Body of pancreas (tissue), 4 donors: ENCODE measurements at regions not wholly inside any gene's neighbourhood (a gene's known extent, or its start where the extent isn't known, plus 50 kb on each side); places are given as distances from the start of the nearest gene placed in this dataset.

Experiments
- ATAC-seq: fragments of 150-250 bp; one replicate; pipeline ENCODE4 v1.9.1; 2016
- DNase-seq, 4 donors: peaks; one replicate each; pipeline ENCODE4 v3.0.0-alpha.2; 2019
- H3K27ac ChIP-seq, 4 donors: fragments of 200-600 bp; sonication (generic); 1 replicate in 3 of 4; 2 replicates in 1 of 4; pipeline versions ENCODE4 v1.5.1 to v1.6.1; 2016 to 2019; ENCODE audit warnings: mild to moderate bottlenecking in 1 of 4, mixed read lengths in 1 of 4, moderate library complexity in 1 of 4
- H3K27me3 ChIP-seq, 2 donors: fragments of 200-600 bp; sonication (generic); one replicate each; pipeline ENCODE4 v1.6.0; 2016; ENCODE audit warnings: mild to moderate bottlenecking in 1 of 2
- H3K36me3 ChIP-seq, 2 donors: fragments of 200-600 bp; sonication (generic); replicated peaks in 1 of 2; 2 replicates each; pipeline ENCODE4 v1.5.1; 2016; ENCODE audit warnings: low read depth in 2 of 2; ENCODE audit not compliant: insufficient read depth in 1 of 2
- H3K4me1 ChIP-seq: fragments of 200-600 bp; sonication (generic); one replicate; pipeline ENCODE4 v1.6.0; 2016
- H3K4me3 ChIP-seq, 2 donors: fragments of 200-600 bp; sonication (generic); 1 replicate in 1 of 2; 2 replicates in 1 of 2; pipeline ENCODE4 v1.5.1; 2016 to 2019
- H3K9me3 ChIP-seq, 3 donors: fragments of 200-600 bp; sonication (generic); 1 replicate in 2 of 3; 2 replicates in 1 of 3; pipeline ENCODE4 v1.5.1; 2016
- CTCF ChIP-seq, 7 experiments: fragments of 450-650 bp in 4 of 7; fragments of 200-600 bp in 3 of 7; sonication (generic) in 3 of 7; IDR thresholded peaks; one replicate each; pipeline ENCODE4 v1.5.1; 2016 to 2019; ENCODE audit warnings: antibody characterized with exemption in 7 of 7
- POLR2A ChIP-seq, 3 donors: fragments of 450-650 bp; IDR thresholded peaks; one replicate each; pipeline ENCODE4 v1.6.1; 2016; ENCODE audit warnings: antibody characterized with exemption in 3 of 3, mild to moderate bottlenecking in 2 of 3
- WGBS, 2 donors: methylation state at CpG; one replicate each; pipeline ENCODE4 v1.1.5; 2017; 5-methylcytosine and 5-hydroxymethylcytosine counted together
- intact Hi-C: fragments of 100-400 bp; cut with DNase I; formaldehyde crosslinking; loops from one replicate; pipeline ENCODE4 v1.15.1; 2023

DNA sequence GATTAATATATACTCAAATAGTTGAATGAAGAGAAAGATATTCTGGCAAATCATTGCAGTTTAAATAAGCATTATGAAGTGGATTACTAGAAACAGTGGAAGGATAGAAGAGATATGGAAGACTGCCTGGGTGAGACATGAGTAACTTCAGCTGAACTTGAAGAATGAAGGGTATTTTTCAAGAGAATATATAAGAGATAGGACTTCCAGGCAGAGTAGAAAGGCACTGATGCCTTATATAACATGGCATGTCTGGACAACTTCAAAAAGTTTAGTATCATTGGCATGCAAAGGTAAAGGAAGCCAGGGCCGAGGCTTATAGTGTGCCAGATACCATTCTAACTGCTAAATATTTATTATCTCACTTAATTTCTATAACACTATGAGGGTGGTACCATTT lies 126.5 kb upstream of the SLC7A14 start:
- H3K9me3 ChIP-seq, result peaks cover 0 to 14% (median 0%) of the 10 kb centered on the region in 3 donors
- TF ChIP-seq CTCF (IDR thresholded peaks at IDR 0.05), result no peak
- no peak for TF ChIP-seq POLR2A (IDR thresholded peaks at IDR 0.05)
- no peaks in the 10 kb centered on the region for H3K4me1 ChIP-seq
- 62 to 65% methylated on average over 1 of the region's 1 CpG for WGBS, 2 donors
- no peak overlapping the region for H3K27ac ChIP-seq
- no peaks in the 10 kb centered on the region for H3K36me3 ChIP-seq
- ATAC-seq (no peak), DNase-seq (no peak)
- H3K27me3 ChIP-seq, result no peaks in the 10 kb centered on the region
- intact Hi-C loops, result no loop called here
- H3K4me3 ChIP-seq, result no peak overlapping the region

- intact Hi-C loops, result no loop called here
- H3K4me3 ChIP-seq, result no peak overlapping the region
- H3K27me3 ChIP-seq, result no peaks in the 10 kb centered on the region
- TF ChIP-seq POLR2A (IDR thresholded peaks at IDR 0.05) (no peak), CTCF (IDR thresholded peaks at IDR 0.05) (no peak)
- peaks cover 0 to 14% (median 0%) of the 10 kb centered on the region in 3 donors for H3K9me3 ChIP-seq
- H3K27ac ChIP-seq, result no peak overlapping the region
- ATAC-seq (no peak), DNase-seq (no peak)
- no peaks in the 10 kb centered on the region for H3K36me3 ChIP-seq
- no peaks in the 10 kb centered on the region for H3K4me1 ChIP-seq
These were observed 125.9 kb upstream of the SLC7A14 start for GRCh38 chr3:170711786-170712185.

- intact Hi-C loops, result no loop called here
- ATAC-seq (peak; percentile 42), DNase-seq (peak in 2 of 4 donors; percentile 10 to 20)
- 88% methylated on average over 1 of the region's 1 CpG; no CpG with 5 or more reads in 1 of the 2 donors for WGBS, 2 donors
- H3K27me3 ChIP-seq, result no peaks in the 10 kb centered on the region
- H3K36me3 ChIP-seq, result no peaks in the 10 kb centered on the region
- H3K4me1 ChIP-seq, result no peaks in the 10 kb centered on the region
- TF ChIP-seq CTCF (IDR thresholded peaks at IDR 0.05) (no peak), POLR2A (IDR thresholded peaks at IDR 0.05) (no peak)
- peaks cover 0 to 14% (median 0%) of the 10 kb centered on the region in 3 donors for H3K9me3 ChIP-seq
- no peak overlapping the region for H3K4me3 ChIP-seq
- no peak overlapping the region for H3K27ac ChIP-seq
These were observed 123.2 kb upstream of the SLC7A14 start for GRCh38 chr3:170709046-170709445.

GRCh38 chr3:170707899-170708298 lies 122.0 kb upstream of the SLC7A14 start:
- intact Hi-C loops, result no loop called here
- Histone ChIP-seq H3K36me3 (no peaks in the 10 kb centered on the region), H3K9me3 (peaks cover 0 to 14% (median 0%) of the 10 kb centered on the region in 3 donors), H3K4me3 (no peak overlapping the region), H3K27ac (no peak overlapping the region), H3K27me3 (no peaks in the 10 kb centered on the region), H3K4me1 (no peaks in the 10 kb centered on the region)
- 68 to 75% methylated on average over 2 of the region's 2 CpGs for WGBS, 2 donors
- TF ChIP-seq POLR2A (IDR thresholded peaks at IDR 0.05) (no peak), CTCF (IDR thresholded peaks at IDR 0.05) (no peak)
- ATAC-seq, result no peak
- DNase-seq, result no peak

- intact Hi-C loops, result no loop called here
- DNase-seq (no peak), ATAC-seq (no peak)
- no peak overlapping the region for H3K27ac ChIP-seq
- no peak overlapping the region for H3K4me3 ChIP-seq
- H3K4me1 ChIP-seq, result no peaks in the 10 kb centered on the region
- H3K27me3 ChIP-seq, result no peaks in the 10 kb centered on the region
- WGBS, 2 donors, result 74 to 81% methylated on average over 5 of the region's 5 CpGs
- no peaks in the 10 kb centered on the region for H3K36me3 ChIP-seq
- H3K9me3 ChIP-seq, result peaks cover 0 to 12% (median 0%) of the 10 kb centered on the region in 3 donors
- TF ChIP-seq POLR2A (IDR thresholded peaks at IDR 0.05) (no peak), CTCF (IDR thresholded peaks at IDR 0.05) (no peak)
These were observed 119.3 kb upstream of the SLC7A14 start for GRCh38 chr3:170705131-170705530.
